Activated CD4-positive, alpha-beta T cell treated with anti-CD3 and anti-CD28 coated beads, Interleukin-2, Interleukin-6, amounts not matched to agents 100 ng/mL and 50 ng/mL, durations not matched to agents 16 hours and 8 hours (primary cell): ENCODE measurements at regions not wholly inside any gene's neighbourhood (a gene's known extent, or its start where the extent isn't known, plus 50 kb on each side); places are given as distances from the start of the nearest gene placed in this dataset.
"Not testable (repeated sequence)": the region's sequence is repeated elsewhere in the genome, so short reads cannot be mapped to it uniquely, and the experiment has no call there.

Experiments
- DNase-seq: peaks from one replicate; pipeline ENCODE4 v3.0.0-alpha.2; 2020

DNA sequence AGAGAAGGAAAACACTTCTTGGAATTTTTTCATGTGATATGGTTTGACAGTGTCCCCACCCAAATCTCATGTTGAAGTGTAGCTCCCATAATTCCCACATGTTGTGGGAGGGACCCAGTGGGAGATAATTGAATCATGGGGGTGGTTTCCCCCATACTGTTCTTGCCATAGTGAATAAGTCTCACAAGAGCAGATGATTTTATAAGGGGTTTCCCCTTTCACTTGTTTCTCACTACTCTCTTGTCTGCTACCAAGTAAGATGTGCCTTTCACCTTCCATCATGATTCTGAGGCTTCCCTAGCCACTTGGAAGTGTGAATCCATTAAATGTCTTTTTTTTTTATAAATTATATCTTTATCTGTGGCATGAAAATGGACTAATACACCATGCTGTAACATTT is 250.7 kb downstream of the LPIN1 start:
- DNase-seq = no peak

DNA sequence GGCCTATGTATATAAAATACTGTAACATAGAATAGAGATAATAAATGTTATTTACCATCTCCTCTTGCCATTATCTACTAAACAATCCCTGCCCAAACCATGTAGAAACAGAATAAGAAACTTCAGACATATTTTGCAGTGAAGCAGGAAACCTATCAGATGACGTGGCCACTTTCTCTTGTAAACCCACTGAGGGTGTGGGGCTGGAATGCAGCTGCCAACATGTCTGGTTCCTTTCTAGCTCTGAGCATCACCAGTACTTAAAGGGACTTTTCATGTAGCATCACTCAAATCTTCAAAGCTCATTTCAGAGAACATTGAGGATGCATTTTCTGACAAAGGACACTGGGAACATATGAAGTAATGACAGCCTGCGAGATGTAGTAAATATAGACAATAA is 251.8 kb downstream of the LPIN1 start:
- DNase-seq = no peak

DNA sequence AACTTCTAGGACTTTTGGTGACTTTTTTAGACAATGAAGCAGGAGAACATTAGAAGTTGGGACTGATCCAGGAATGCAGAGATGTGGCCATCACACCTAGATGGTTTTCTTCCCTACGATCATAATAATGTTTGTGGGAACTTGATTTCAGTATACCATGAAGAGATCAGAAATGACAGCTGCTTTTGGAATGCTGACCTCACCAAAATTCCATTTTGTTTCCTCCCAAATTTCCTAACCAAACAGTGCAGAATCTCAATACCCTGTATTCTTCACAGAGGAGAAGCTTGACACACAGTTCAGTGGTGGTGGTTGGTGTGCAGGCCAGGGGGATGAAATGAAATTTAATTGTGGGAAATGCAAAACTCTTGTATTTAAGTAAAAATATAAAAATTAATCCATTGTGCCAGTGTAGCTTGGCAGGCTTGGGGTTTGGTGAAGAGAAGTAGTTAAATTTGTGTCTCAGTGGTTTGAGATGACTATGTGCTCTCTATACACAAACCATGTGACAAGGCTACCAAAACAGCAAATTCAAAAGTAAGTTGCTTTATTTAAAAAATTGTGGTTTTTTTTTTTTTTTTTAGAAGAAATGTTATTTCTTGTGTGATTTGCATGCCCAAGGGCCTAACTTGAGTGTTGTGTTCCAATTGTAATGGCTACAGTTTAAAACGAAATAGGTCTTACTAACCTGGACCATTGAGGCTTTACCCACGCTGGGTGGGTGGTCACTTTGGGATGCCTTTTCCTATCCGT is 252.4 kb downstream of the LPIN1 start:
- DNase-seq = no peak

DNA sequence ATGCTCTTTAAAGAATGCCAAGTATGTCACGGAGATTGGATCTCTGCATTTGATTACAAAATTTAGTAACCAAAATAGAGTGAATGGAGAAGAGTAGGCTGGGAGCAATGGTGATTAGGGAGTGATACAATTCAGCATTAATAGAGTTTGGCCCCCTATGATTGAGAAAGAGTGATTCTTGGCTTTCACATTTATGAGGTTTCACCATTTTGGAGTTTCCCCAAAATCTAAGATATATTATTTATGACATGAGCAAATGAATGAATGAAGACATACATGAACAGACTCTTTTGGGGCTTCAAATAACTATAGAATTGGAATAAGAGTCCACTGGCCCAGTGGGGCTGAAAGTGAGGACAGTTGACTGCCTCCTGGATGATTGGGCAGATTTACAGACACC is 255.2 kb downstream of the LPIN1 start:
- no peak for DNase-seq

DNA sequence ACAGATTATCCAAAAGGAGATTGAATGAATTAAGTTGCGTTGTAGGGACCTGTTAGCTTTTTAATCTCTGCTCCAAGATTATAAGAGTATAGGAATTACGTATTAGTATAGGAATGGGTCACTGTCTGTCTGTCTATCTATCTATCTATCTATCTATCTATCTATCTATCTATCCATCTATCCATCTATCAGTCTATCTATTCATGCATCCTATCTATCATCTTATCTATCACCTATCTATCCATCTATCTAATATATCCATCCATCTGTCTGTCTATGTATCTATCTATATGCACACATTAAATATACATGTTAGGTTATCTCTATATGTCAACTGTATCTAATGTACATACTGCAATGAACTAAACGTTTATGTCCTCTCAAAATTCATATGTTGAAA is 255.8 kb downstream of the LPIN1 start:
- DNase-seq = no peak

DNA sequence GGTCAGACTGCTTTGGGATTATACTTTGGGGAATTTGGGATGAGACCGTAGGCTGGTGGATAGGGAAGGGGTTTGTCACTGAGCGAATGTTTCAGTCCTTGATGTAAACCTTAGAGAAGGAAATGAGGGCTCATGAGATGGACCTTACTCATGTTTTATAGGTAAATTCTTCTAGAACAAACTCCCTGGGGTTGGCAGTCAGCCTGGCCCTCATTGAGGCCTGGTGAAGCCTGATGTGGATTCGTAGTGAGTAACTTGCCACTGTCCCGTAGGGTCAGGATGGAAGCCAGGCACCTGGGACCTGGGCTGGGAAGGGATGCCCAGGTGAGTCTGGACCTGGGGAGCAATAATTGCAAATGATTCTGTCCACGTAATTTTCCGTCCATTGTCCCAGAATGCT is 258.3 kb downstream of the LPIN1 start:
- no peak for DNase-seq

DNA sequence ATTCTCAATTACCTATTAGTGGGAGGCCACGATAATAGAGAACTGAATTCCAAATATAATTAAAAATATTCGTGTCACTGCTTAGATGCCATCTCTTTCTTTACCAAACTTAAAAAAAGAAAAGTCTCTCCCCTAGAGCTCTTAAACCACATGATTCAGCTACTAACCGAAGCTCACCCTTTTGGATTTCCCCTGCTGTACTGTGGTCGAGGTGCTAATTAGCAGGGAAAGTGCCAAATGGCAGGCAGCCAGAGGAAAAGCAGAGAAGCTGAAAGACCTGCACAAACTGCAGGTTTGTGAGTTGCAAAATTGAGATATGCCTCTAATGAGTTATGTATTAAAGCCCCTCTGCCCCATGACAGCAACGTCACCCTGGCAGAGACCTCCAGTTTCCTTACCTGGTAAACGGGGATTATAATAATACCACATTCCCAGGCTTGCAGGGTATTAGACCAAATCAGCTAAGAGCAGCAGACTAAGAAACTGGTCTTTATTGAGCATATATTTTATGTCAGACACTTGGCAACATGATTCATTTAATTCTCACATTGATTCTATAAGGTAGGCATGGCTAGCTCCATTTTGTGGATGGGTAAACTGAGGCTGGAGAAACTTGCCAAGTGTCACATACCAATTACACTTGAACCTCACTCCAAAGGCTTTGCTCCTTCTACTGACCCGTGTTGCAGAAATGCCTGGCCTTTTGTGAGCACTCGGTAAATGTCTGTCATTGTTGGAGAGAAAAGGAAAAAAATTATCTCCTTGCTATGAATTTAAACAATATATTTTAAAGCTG is 259.7 kb downstream of the LPIN1 start:
- DNase-seq = peak; percentile 75

DNA sequence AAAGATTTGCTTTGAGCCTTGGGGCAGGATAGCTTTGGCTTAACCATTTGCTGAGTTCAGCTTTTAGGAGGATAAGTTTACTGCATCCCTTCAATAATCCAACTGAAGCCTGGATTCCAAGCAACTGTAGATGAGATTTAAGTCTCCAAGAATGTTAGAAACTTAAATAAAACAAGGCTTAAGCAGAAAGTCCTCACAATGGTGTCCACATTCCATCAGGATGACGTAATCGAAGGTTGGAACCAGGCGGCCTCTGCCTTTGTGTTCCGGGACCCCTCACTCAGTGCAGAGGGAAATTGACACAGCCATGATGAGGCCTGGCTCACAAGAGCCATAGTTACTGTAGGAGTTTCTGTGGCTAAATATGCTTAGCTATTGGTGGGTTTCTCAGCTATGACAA is 260.4 kb downstream of the LPIN1 start:
- no peak for DNase-seq

DNA sequence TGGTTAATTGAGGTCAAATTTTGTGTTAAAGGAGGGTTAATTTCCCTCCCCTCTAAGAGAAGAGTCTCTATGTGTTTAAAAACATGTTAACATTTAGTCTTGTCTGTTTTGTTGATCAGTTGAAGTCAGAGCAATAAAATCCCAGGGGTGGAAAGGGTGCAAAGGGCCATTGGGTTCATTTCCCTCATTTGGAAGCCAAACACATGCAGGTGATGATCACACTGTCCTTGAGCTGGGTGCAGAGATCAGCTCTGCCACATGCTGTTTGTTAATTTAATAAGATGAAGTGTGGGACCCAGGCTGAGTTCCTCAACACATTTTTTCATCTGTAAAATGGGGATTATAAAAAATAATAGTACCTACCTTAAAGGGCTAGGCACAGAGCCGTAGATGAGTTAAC is 260.9 kb downstream of the LPIN1 start:
- DNase-seq = no peak

DNA sequence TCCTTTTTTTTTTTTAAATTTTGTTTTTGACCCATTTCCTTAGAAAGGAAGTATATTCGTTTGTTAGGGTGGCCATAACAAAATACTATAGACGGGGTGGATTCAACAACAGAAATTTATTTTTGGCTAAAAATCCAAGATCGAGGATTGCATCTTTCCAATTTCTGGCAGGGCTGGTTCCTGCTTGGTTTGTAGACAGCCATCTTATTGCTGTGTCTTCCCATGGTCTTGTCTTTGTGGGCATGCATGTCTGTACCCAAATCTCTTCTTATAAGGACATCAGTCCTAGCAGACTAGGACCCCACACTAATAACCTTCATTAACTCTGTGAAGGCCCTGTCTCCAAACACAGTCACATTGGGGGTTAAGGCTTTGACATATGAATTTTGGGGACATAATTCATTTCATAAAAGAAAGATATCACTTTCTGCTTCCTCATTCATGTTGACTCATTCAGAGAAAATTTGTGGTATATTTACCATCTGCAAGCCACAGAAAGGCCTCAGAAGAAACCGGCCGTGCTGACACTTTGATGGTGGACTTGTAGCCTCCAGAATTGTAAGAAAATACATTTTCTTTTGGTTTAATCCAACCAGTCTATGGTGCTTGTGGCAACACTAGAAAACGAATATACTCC is 262.1 kb downstream of the LPIN1 start:
- DNase-seq = peak; percentile 34

DNA sequence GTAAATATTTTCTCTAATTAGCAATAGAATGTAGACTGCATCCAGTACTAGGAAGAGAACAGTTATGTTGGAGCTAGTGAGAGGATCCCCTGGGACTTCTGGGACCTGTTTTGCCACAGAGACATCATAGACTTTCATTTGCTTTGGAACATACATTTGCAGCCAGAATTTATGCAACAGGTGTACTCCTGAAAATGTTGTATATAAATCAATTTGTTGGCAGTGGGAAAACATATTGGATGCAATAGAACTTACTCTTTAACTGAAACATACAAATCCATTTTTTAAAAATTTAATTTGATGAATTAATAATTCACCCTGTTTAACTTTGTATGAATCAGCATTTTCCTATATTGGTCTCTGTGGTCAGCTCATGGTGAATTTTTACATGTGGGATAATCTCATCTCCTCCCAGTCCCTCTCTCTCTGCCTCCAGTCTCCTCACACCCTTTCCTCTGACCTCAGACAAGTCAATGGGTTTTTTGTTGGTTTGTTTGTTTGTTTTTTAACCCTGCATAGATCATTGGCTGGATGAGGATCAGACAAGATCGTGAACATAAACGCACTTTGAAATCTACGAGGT is 263.0 kb downstream of the LPIN1 start:
- no peak for DNase-seq

DNA sequence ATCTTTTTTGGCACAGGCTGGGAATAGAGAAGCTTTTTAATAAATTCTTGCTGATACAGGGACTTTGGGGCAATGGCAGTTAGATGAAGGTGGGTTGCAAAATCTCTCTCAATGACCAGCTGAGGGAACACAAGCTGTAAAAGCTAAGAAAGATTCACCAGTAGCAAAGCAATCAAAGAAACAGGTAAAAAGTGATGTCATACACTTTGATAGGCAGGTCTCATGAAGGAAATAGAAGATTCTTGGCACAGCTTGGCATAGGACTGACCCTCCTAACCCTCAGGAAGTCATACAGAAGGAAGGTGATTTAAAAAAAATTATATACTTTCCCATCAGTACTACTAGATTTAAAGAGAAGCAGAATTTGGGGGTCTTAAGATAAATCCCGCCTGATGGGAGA is 263.6 kb downstream of the LPIN1 start:
- DNase-seq = no peak

DNA sequence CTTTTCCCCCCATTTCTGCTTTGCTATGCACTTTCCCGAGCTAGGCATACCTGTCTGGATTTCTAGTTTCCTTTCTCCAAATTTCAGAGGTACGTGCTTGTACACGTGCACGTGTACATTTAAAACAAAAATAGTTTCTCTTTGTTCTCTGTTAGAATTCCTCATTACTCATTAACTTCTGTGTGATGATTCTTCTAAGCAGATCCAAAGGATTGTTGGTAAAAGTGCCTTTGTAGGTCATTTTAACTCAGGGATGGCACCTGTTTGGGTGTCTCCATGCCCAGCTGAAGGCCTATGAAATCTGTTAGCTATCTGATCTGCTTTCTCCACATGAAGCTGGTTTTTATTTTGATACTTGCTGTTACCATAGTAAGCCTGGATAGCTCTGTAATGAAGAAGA is 264.3 kb downstream of the LPIN1 start:
- no peak for DNase-seq

DNA sequence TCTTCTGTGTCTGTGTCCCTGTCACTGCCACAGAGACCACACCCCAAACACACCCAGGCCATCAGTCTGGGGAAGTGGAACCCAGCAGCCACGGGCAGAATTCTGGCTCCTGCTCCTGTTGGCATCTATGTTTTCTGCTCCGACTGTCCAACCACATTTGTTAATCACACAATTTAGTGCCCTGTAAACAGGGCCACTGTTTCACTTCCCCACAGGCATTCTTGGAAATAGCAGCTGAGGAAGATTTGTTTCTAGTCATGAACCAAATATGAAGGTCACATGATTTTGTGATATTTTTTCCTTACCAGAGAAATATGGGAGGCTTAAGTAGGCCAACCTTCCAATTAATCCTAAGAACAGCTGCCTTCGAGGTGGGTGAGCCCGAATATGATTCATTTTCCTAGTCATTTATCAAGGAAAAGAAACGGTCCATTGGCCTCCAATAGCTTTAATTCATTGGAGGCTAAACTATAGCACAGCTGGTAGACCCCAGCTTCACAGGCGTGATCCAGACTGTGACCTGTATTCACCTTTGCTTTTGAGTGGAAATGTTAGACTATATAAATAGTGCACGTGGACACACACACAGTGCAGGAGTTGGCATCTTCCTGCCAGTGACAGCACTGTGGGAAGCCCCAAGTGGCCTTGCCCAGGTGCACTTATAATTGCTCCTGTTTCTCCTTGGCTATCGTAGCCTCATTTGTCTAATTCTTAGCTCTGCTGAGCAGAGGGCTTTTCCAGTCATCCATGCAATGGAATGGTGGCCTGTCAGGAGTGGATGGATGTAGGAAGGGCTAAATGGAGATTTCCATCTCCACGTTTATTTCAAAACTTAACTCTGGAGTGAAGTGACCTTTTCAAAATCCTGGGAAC is 267.9 kb downstream of the LPIN1 start:
- no peak for DNase-seq

DNA sequence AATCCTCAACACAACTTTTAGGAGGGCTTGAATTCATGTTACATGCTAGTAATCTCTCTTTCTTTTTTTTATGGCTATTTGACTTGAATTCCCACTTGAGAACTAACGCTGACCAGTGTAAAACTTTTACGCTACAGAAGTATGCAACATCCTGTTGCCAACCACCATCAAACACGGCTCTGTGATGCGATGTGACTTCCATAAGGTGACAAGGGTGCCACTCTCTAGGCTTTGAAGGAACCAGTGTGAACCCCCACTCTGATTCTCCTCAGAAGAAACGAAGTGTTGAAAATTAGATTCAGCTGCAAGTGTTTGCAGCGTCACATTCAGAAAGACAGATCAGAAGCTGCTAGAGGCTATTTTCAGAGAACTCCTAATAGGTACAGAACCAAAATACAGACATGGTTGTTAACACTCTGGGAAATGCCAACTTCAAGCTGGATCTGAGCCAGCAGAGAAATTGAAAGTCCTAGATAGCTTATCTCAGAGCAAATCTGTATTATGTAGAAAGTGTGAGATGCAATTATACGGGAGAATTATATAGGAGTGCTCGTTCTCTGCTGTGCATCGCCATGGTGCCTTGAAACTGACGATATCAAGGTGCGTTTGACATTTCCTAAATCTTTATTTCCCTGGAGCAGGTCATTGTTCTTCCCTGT is 271.2 kb downstream of the LPIN1 start:
- no peak for DNase-seq

DNA sequence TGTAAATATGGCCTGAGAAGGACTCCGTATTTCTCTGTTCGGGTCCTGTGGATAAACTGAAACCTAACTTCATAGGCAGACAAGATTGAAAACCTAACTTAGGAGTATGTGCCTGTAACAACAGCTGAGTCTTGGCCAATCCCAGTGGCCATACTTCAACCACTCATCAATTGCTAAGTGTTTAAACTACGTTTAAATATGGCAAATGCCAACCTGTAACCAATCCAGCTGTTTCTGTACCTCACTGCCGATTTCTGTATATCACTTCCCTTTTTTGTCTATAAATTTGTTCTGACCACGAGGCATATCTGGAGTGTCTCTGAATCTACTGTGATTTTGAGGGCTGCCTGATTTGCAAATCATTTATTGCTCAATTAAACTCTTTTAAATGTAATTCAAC is 272.3 kb downstream of the LPIN1 start:
- DNase-seq = not testable (repeated sequence)

DNA sequence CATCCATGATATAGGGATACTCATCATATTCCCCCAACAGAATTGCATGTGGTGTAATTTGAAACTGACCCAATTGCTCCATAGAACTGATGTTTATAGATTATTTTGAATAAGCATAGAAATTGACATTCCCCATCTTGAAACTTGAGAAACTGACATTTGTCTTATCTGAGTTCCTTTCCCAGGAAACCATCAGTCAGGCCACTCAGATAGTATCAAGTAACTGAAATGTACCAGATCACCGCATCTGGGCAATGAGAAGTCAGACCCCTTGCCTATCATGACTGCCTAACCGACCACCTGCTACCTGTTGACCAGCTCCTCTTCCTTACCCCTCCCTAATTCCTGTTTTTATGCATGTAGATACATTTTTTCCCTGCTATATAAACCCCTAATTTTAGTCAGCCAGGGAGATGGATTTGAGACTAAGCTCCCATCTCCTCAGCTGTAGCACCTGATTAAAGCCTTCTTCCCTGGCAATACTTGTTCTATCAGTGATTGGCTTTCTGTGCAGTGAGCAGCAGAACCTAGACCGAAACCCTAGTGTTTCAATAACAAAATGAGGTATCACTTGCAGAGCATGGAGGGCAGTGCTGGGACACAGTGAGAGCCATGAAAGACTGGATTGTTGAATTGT is 274.5 kb downstream of the LPIN1 start:
- DNase-seq = no peak

DNA sequence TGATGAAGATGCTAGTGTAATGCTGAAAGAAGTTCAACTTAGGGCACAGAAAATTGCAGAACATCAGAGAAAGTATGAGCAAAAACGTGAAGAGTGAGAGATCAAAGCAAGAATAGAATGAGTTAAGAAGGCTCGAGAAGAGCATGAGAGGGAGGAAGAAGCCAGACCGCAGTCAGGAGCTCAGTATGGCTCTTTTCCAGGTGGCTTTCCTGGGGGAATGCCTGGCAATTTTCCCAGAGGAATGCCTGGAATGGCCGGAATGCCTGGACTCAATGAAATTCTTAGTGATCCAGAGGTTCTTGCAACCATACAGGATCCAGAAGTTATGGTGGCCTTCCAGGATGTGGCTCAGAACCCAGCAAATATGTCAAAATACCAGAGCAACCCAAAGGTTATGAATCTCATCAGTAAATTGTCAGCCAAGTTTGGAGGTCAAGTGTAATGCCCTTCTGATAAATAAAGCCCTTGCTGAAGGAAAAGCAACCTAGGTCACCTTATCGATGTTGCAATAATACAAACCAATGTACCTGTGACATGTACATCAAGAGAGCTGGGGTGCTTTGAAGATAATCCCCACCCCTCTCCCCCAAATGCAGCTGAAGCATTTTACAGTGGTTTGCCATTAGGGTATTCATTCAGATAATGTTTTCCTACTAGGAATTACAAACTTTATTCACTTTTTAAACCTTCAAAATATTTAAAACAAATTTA is 277.9 kb downstream of the LPIN1 start:
- not testable (repeated sequence) for DNase-seq

DNA sequence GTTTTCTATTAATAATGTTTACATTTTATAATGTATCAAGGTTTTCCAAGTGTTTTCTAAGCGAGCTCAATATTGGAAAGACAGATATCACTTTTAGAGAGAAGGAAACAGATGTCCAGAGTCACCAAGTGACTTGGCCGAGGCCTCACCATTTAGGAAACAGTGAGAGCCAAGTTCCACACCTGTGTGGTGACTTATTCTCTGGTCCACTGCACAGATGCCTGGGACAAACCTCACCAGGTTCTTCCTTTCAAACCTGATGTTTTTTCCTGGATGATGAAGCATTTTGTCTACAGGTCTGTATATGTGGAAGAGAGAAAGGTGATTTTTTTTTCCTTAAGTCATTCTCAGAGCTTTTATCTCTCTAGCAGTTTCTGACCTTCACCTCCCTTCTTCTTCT is 280.7 kb downstream of the LPIN1 start:
- DNase-seq = no peak

DNA sequence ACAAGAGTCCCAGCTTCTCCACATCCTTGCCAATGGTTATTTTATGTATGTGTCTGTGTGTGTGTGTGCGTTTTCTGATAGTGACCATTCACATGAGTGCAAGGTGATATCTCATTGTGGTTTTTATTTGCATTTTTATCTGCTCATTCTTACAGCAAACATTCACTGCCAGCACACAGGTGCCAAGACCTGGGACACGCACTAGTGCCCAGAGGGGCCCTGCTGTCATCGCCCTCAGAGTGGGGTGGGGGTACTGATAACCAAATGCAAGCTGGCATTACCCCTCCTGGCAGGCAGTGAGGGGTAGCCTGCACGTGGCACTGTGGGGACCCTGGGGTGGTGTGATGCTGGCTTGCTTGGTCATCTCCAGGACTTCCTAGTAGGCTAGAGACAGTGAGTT is 285.4 kb downstream of the LPIN1 start:
- DNase-seq = no peak

DNA sequence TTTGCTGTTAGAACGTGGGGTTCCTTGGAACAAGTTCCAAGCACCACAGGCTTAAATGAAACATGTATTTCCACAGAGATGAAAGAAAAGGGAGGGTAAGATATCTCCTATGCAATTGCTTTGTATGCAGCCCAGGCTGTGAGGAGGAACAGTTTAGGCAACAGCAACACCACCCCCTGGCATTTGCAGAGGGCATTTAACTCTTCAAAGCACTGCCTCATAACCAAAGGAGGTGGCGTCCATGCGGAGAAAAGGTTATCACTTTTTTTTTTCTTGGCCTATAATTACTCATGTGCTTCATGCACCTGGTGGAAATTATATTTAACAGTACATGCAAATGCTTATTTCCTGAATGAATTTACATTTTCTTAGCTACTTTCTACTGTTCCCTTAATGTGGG is 286.0 kb downstream of the LPIN1 start:
- no peak for DNase-seq
